ENCODE measurements at regions not wholly inside any gene's neighbourhood (a gene's known extent, or its start where the extent isn't known, plus 50 kb on each side); places are given as distances from the start of the nearest gene placed in this dataset.

DNA sequence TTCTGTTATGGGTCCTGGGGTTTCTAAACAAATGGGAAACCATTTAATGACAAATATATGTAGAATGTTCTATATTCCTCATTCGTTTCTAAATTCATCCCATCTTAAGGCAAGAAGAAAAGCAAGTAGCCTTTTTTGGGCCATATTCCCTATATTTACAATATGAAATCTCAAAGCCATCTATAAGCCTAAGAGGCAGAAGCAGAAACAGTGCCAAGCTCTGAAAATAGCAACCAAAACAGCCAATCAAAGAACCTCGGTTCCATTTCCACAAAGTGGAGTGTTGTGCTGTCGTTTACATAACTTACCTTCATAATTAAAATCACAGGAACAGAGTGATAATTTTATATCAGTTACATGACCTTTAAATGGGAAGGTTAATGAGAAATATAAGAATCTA, 330.6 kb upstream of the GATB start:
- intact Hi-C loops (cut with micrococcal nuclease): no loop called here
- BruUV-seq (replicated peaks): no TSS peak
- Mint-ChIP-seq H3K36me3 (ENCODE audit: insufficient read depth, unreplicated experiment) (no peaks in the 10 kb centered on the region), H3K4me3 (ENCODE audit: unreplicated experiment) (no peak overlapping the region), H3K27ac (ENCODE audit: low read depth, unreplicated experiment) (no peak overlapping the region), H3K4me1 (ENCODE audit: insufficient read depth, unreplicated experiment) (no peaks in the 10 kb centered on the region), H3K9me3 (ENCODE audit: unreplicated experiment) (no peaks in the 10 kb centered on the region), H3K27me3 (ENCODE audit: insufficient read depth, unreplicated experiment) (no peaks in the 10 kb centered on the region)
- ChIA-PET POLR2A (no interaction called here), CTCF (no interaction called here)
- TF ChIP-seq, protein P1, sequence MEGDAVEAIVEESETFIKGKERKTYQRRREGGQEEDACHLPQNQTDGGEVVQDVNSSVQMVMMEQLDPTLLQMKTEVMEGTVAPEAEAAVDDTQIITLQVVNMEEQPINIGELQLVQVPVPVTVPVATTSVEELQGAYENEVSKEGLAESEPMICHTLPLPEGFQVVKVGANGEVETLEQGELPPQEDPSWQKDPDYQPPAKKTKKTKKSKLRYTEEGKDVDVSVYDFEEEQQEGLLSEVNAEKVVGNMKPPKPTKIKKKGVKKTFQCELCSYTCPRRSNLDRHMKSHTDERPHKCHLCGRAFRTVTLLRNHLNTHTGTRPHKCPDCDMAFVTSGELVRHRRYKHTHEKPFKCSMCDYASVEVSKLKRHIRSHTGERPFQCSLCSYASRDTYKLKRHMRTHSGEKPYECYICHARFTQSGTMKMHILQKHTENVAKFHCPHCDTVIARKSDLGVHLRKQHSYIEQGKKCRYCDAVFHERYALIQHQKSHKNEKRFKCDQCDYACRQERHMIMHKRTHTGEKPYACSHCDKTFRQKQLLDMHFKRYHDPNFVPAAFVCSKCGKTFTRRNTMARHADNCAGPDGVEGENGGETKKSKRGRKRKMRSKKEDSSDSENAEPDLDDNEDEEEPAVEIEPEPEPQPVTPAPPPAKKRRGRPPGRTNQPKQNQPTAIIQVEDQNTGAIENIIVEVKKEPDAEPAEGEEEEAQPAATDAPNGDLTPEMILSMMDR (IDR thresholded peaks at IDR 0.05; ENCODE audit: unreplicated experiment): no peak
- DNase-seq (ENCODE audit: unreplicated experiment): no peak

- no peak for DNase-seq (ENCODE audit: unreplicated experiment)
- TF ChIP-seq, protein P1 (IDR thresholded peaks at IDR 0.05; ENCODE audit: unreplicated experiment): no peak
- H3K27me3 Mint-ChIP-seq (ENCODE audit: insufficient read depth, unreplicated experiment): no peaks in the 10 kb centered on the region
- H3K4me1 Mint-ChIP-seq (ENCODE audit: insufficient read depth, unreplicated experiment): no peaks in the 10 kb centered on the region
- intact Hi-C loops (cut with micrococcal nuclease): no loop called here
- H3K4me3 Mint-ChIP-seq (ENCODE audit: unreplicated experiment): no peak overlapping the region
- POLR2A ChIA-PET: no interaction called here
- no peaks in the 10 kb centered on the region for H3K9me3 Mint-ChIP-seq (ENCODE audit: unreplicated experiment)
- CTCF ChIA-PET: no interaction called here
- H3K36me3 Mint-ChIP-seq (ENCODE audit: insufficient read depth, unreplicated experiment): no peaks in the 10 kb centered on the region
- no peak overlapping the region for H3K27ac Mint-ChIP-seq (ENCODE audit: low read depth, unreplicated experiment)
- BruUV-seq (replicated peaks): no TSS peak
Measured at GRCh38 chr4:152090543-152090942, 329.7 kb upstream of the GATB start.

- POLR2A ChIA-PET: no interaction called here
- intact Hi-C loops (cut with micrococcal nuclease): loop anchor here (10.0 kb wide), 1 partner anchor 75 kb away; no protein-coding TSS in a partner anchor
Measured at GRCh38 chr4:152089584-152089983, 328.8 kb upstream of the GATB start.

GRCh38 chr4:152087335-152087734, 326.5 kb upstream of the GATB start:
- TF ChIP-seq, protein P1 (IDR thresholded peaks at IDR 0.05; ENCODE audit: unreplicated experiment): no peak
- ChIA-PET POLR2A (no interaction called here), CTCF (no interaction called here)
- H3K27ac Mint-ChIP-seq (ENCODE audit: low read depth, unreplicated experiment): no peak overlapping the region
- no peak for DNase-seq (ENCODE audit: unreplicated experiment)
- intact Hi-C loops (cut with micrococcal nuclease): loop anchor here (10.0 kb wide), 1 partner anchor 73 kb away; no protein-coding TSS in a partner anchor
- BruUV-seq (replicated peaks): no TSS peak
- H3K9me3 Mint-ChIP-seq (ENCODE audit: unreplicated experiment): no peaks in the 10 kb centered on the region
- no peaks in the 10 kb centered on the region for H3K27me3 Mint-ChIP-seq (ENCODE audit: insufficient read depth, unreplicated experiment)
- H3K4me3 Mint-ChIP-seq (ENCODE audit: unreplicated experiment): no peak overlapping the region
- H3K36me3 Mint-ChIP-seq (ENCODE audit: insufficient read depth, unreplicated experiment): no peaks in the 10 kb centered on the region
- no peaks in the 10 kb centered on the region for H3K4me1 Mint-ChIP-seq (ENCODE audit: insufficient read depth, unreplicated experiment)

More at GRCh38 chr4:152089584-152089983, 328.8 kb upstream of the GATB start:
- CTCF ChIA-PET: no interaction called here
- no TSS peak for BruUV-seq (replicated peaks)
- TF ChIP-seq, protein P1 (IDR thresholded peaks at IDR 0.05; ENCODE audit: unreplicated experiment): no peak
- H3K36me3 Mint-ChIP-seq (ENCODE audit: insufficient read depth, unreplicated experiment): no peaks in the 10 kb centered on the region
- no peaks in the 10 kb centered on the region for H3K27me3 Mint-ChIP-seq (ENCODE audit: insufficient read depth, unreplicated experiment)
- no peaks in the 10 kb centered on the region for H3K4me1 Mint-ChIP-seq (ENCODE audit: insufficient read depth, unreplicated experiment)
- no peak overlapping the region for H3K27ac Mint-ChIP-seq (ENCODE audit: low read depth, unreplicated experiment)
- H3K4me3 Mint-ChIP-seq (ENCODE audit: unreplicated experiment): no peak overlapping the region
- no peaks in the 10 kb centered on the region for H3K9me3 Mint-ChIP-seq (ENCODE audit: unreplicated experiment)
- no peak for DNase-seq (ENCODE audit: unreplicated experiment)

Data from MCF 10A (cell line).